LHCN-M2 (cell line): ENCODE measurements at regions not wholly inside any gene's neighbourhood (a gene's known extent, or its start where the extent isn't known, plus 50 kb on each side); places are given as distances from the start of the nearest gene placed in this dataset.

ENCODE experiments used
- DNase-seq: peaks from one replicate; pipeline ENCODE4 v3.0.0-alpha.2; 2012; ENCODE audit warnings: low read depth

GRCh38 chr20:39424962-39425678 lies 463.0 kb downstream of the DHX35 start:
- no peak for DNase-seq

DNA sequence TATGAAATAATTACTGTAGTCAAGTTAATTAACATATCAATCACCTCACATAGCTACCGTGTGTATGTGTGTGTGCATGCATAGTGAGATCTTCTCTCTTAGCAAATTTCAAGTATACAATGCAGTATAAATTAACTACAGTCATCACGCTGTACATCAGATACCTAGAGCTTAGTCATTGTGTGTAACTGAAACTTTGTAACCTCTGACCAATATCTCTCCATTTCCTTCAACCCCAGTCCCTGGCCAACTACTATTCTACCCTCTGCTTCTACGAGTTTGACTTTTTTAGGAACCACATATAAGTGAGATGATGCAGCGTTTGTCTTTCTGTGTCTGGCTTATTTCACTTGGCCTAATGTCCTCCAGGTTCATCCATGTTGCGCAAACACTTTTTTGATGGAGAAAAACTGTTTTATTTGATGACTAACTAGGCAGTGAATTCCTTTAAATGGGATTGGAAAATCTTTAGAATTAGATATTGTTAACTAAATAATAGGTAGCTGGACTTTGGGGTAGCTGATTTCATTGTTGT lies 459.5 kb downstream of the DHX35 start:
- DNase-seq, result no peak

DNA sequence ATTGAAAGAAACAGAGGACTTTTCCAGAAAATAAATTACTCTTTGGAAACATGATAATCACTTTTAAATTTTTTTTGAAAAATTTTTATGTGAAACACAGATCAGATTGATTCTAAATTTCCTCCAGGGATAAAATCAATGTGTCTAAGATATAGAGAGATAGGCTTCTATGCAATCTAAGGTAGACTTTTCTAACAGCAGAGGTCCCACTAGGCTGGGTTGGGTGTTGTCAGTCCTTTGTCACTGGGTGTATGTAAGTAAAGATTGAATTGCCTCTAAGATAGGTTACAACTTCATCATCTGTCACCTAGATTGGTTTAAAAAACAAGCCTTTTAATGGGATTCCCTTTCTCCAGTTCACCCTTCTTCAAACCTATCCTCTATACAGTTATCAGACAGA lies 449.9 kb downstream of the DHX35 start:
- no peak for DNase-seq

GRCh38 chr20:39399463-39399862 lies 437.3 kb downstream of the DHX35 start:
- DNase-seq, result no peak

GRCh38 chr20:39398656-39399055 lies 436.5 kb downstream of the DHX35 start:
- no peak for DNase-seq

GRCh38 chr20:39397646-39398045 lies 435.5 kb downstream of the DHX35 start:
- DNase-seq, result no peak

- DNase-seq, result no peak
These were observed 433.5 kb downstream of the DHX35 start for GRCh38 chr20:39395478-39396291.

DNA sequence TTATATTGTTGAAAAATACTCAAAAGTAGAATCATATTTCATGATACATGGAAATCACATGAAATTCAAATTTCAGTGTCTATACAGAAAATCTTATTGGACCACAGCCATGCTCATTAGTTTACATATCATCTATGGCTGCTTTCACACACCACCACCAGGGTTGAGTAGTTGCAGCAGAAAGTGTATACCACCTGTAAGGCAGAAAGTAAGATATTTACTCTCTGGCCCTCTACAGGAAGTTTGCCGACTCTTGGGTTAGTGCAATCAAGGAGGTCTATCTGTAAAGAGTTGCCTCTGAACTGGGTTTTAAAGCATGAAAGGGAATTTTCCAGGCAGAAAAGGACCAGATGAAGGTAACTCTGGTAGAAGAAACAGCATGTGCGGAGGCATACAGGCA lies 432.3 kb downstream of the DHX35 start:
- DNase-seq, result no peak

GRCh38 chr20:39390186-39390585 lies 428.0 kb downstream of the DHX35 start:
- DNase-seq, result no peak

GRCh38 chr20:39381595-39381994 lies 419.5 kb downstream of the DHX35 start:
- no peak for DNase-seq

DNA sequence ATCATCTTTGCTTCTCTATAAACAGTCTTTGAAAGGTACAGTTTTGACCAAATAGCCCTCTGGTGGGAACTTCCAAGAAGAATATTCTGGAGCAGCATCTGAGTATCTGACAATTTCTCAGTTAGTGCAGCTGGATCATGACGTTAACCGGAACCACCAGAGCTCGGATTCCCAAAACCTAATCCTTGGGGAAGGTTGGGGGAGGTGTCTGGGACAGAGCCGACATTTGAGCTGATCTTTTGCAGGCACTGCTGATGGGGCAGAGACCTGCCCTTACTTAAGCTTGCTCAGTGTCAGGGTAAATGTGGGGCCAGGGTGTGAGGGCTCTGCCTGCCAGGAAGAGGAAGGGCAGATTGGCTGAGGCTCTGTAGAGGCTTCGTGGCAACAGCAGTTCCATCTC lies 416.6 kb downstream of the DHX35 start:
- no peak for DNase-seq

DNA sequence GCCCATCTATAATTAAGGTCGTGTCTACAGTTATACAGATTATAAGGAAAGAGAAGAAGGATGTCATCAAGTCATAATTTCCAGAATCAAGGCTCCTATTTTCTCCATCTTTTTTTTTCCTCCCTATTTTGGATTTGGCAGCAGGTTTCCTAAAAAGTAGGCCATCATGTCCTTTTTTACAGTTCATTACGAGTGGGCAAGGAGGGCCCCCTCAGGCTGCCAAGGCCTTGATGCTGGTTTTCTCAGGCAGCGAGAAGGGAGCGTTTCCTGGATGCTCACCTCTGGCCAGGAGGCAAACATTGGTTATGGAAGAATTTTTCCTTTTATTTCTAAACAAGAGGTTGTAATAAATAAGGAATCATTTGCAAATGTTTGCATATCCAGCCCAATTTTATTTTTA lies 414.6 kb downstream of the DHX35 start:
- DNase-seq, result no peak

DNA sequence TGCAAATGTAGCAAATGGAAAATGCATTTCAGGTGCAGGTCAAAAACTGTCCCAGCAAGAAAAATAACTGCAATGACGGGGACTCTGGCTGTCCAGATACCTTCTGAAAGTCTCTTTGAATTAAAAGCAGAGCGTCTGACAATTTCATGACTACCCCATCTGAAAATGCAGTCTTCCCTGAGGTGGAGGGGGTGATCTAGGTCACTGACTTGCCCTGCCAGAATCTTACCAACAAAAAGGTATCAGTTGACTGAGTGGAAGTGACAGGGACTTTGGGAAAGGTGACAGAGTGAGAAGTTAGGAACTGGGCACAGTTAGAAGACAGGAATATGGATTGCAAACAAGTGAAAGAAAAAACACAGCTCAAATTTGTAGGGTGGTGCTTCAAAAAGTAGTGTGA lies 402.2 kb downstream of the DHX35 start:
- no peak for DNase-seq

DNA sequence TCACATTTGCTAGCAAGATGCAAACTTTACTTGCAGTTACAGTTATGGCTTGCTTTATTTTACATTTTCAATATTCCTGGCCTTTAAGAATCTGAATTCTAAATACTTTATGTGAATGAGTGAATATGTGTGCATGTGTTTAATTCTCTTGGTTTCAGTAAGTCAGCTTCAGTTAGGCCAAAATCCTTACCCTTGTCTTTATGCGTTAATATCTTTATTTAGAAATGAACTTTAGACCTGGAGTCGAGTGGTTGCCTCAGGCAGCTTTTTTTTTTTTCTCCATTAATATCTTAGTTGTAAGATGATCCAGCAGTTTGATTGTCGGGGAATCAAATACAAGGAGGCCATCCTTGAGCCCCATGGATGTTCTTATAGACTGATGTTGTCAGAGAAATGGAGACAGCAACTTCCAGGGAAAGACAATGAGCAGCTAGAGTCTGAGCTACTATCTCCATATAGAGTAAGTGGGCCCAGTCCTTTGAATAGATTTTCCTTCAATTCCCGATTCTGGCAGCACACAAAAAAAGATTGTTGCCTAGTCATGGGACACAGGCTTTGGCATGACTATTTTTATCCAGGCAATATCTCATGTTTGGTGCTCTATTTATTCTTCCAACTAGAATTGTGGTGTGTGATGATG lies 398.0 kb downstream of the DHX35 start:
- DNase-seq, result no peak

DNA sequence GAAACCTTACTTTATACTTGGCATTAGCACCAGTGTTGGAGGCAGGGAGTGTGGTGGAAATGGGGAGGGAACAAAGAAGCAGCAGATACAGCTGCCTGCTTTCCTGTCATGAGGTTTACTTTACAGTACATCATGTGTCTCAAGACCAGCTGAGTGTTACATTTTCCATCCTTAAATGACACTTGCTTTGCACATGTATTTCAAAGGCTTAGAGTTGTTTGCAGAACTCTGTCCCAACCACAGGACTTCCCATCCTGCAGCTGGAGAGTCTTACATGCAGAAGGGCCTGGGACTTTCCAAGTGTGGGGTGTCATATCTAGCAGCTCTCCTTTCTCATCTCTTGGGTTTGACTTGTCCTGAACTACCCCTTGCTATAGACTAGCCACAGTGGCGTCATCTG lies 395.9 kb downstream of the DHX35 start:
- no peak for DNase-seq

DNA sequence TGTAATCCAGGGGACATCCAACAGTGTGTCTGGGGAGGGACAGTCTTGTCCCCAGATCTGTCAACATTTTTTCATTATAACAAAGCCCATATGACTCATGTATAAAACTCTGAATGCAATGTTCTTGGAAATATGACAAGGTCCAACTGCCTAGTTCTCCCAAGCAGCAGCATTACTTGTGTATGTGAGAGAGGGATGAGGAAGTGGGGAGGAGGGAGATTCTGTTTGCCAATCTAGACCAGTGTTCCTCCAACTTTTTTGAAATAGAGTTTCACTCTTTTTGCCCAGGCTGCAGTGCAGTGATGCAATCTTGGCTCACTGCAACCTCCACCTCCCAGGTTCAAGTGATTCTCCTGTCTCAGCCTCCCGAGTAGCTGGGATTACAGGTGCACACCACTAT lies 394.8 kb downstream of the DHX35 start:
- no peak for DNase-seq

DNA sequence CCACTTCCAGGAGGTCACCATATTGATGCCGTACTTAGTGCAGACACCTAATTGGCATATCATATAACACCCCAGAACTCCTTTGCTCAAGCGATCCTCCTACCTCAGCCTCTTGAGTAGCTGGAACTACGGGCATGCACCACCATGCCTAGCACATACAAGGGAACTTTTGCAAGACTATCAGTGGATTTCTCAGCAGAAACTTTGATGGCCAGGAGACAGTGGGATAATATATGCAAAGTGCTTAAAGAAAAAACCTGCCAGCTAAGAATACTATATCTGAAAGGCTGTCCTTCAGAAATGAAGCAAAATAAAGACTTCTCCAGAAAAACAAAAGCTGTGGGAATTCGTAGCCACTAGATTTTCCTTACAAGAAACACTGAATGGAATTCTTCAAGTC lies 387.1 kb downstream of the DHX35 start:
- DNase-seq, result no peak

GRCh38 chr20:39347626-39348025 lies 385.5 kb downstream of the DHX35 start:
- no peak for DNase-seq

GRCh38 chr20:39342463-39342862 lies 380.3 kb downstream of the DHX35 start:
- no peak for DNase-seq

- DNase-seq, result no peak
These were observed 376.6 kb downstream of the DHX35 start for GRCh38 chr20:39338469-39339376.

GRCh38 chr20:39333211-39333610 lies 371.1 kb downstream of the DHX35 start:
- no peak for DNase-seq
